HG02798 (cell line): ENCODE measurements at regions not wholly inside any gene's neighbourhood (a gene's known extent, or its start where the extent isn't known, plus 50 kb on each side); places are given as distances from the start of the nearest gene placed in this dataset.
"Not testable (repeated sequence)": the region's sequence is repeated elsewhere in the genome, so short reads cannot be mapped to it uniquely, and the experiment has no call there.

ENCODE experiments used
- ATAC-seq: cut with Tn5 transposase; IDR thresholded peaks from one replicate; pipeline ENCODE4 v1.9.1; 2021; ENCODE audit warnings: mild to moderate bottlenecking; ENCODE audit not compliant: unreplicated experiment, poor library complexity

- no peak for ATAC-seq
Observed at GRCh38 chr16:27600381-27600780, 50.4 kb downstream of the KATNIP start.

- ATAC-seq: no peak
Observed at GRCh38 chr16:27602103-27602502, 52.2 kb downstream of the KATNIP start.

- not testable (repeated sequence) for ATAC-seq
Observed at GRCh38 chr16:27605500-27606106, 55.7 kb downstream of the KATNIP start.

- ATAC-seq: no peak
Observed at GRCh38 chr16:27611340-27611739, 61.4 kb downstream of the KATNIP start.

GRCh38 chr16:27613238-27613791 is 63.4 kb downstream of the KATNIP start:
- ATAC-seq: no peak

GRCh38 chr16:27617665-27618064 is 67.7 kb downstream of the KATNIP start:
- no peak for ATAC-seq

GRCh38 chr16:27618165-27618564 is 68.2 kb downstream of the KATNIP start:
- ATAC-seq: no peak

GRCh38 chr16:27618606-27619327 is 68.8 kb downstream of the KATNIP start:
- no peak for ATAC-seq

GRCh38 chr16:27620541-27620940 is 70.6 kb downstream of the KATNIP start:
- no peak for ATAC-seq

- no peak for ATAC-seq
Observed at GRCh38 chr16:27624154-27625049, 74.5 kb downstream of the KATNIP start.

- ATAC-seq: no peak
Observed at GRCh38 chr16:27625050-27625697, 75.2 kb downstream of the KATNIP start.

GRCh38 chr16:27627136-27627535 is 77.2 kb downstream of the KATNIP start:
- no peak for ATAC-seq

- ATAC-seq: no peak
Observed at GRCh38 chr16:27628241-27628942, 78.4 kb downstream of the KATNIP start.

- ATAC-seq: not testable (repeated sequence)
Observed at GRCh38 chr16:27628943-27629462, 79.1 kb downstream of the KATNIP start.

- ATAC-seq: no peak
Observed at GRCh38 chr16:27632216-27632615, 82.3 kb downstream of the KATNIP start.

- no peak for ATAC-seq
Observed at GRCh38 chr16:27633221-27633620, 83.3 kb downstream of the KATNIP start.

GRCh38 chr16:27633721-27634120 is 83.8 kb downstream of the KATNIP start:
- no peak for ATAC-seq

GRCh38 chr16:27634779-27635178 is 84.8 kb downstream of the KATNIP start:
- no peak for ATAC-seq

GRCh38 chr16:27636453-27637240 is 86.7 kb downstream of the KATNIP start:
- no peak for ATAC-seq
